Forelimb muscle (tissue), 1 donor: ENCODE measurements at regions not wholly inside any gene's neighbourhood (a gene's known extent, or its start where the extent isn't known, plus 50 kb on each side); places are given as distances from the start of the nearest gene placed in this dataset.

Experiments
- DNase-seq: peaks from one replicate; pipeline ENCODE4 v3.0.0-alpha.2; 2013; ENCODE audit warnings: low read depth

- DNase-seq = no peak
Measured at GRCh38 chrX:99717716-99718115, 692.4 kb downstream of the PCDH19 start.

- no peak for DNase-seq
Measured at GRCh38 chrX:99705701-99706100, 704.4 kb downstream of the PCDH19 start.

DNA sequence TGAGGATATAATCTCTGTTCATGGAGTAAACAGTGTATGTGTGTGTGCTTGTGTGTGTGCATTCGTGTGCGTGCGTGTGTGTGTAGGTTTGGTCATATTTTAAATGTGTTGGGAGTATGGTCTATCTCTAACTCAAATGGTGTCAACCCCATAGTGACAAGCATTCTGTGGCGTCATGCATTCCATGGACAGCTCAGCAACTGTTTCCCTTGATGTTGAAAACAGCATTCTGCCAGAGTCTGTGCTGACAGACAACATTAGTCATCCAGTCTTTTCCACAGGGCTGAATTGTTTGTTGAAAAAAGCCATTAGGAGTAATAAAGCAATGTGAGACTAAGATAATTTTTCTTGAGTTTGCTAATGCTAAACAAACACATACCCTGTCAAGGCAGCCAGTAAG lies 706.6 kb downstream of the PCDH19 start:
- DNase-seq = no peak

GRCh38 chrX:99698451-99698850 lies 711.6 kb downstream of the PCDH19 start:
- DNase-seq = no peak

- DNase-seq = no peak
Measured at GRCh38 chrX:99663136-99663535, 746.9 kb downstream of the PCDH19 start.

- DNase-seq = no peak
Measured at GRCh38 chrX:99654188-99654587, 755.9 kb downstream of the PCDH19 start.

GRCh38 chrX:99653352-99653751 lies 756.7 kb downstream of the PCDH19 start:
- DNase-seq = no peak

- DNase-seq = no peak
Measured at GRCh38 chrX:99613041-99613440, 797.0 kb downstream of the PCDH19 start.

GRCh38 chrX:99603091-99603814 lies 806.8 kb downstream of the PCDH19 start:
- DNase-seq = no peak

DNA sequence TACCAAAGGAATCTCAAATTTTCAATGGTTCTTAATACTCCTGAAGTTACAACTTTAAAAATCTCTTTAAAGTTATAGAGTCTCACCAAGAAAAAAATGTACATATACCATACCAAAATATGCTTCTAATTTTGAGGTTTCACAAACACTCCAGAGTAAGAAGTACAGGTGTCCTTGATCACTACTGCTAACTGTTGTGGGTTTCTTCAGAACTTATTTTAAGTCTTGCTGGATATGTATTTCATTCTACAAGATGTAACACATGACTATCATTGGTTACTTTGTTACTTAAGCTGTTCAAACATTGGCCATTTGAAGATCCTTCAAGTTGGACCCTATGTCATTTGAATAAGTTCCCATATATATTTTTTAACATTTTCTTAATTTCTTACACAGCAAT lies 808.0 kb downstream of the PCDH19 start:
- no peak for DNase-seq

DNA sequence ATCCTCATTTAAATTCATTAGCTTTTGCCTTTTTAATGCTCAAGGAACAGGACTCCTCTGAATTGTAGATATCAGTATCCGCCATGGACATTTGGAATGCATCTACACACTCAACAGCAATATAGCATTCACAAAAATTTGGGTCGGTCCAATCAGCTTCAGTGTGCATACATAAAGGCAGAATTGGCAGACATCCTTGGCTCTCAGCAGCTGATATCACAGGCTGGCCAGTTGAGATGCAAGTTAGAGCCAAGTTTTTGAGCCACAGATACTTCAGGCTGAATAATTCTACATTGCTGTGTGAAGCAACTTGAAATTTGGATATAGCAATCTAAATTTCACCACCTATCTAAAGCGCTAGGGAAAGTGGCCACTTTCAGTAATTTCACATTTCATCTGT lies 821.1 kb downstream of the PCDH19 start:
- DNase-seq = no peak

GRCh38 chrX:99572711-99573110 lies 837.4 kb downstream of the PCDH19 start:
- no peak for DNase-seq

- DNase-seq = no peak
Measured at GRCh38 chrX:99549381-99549780, 860.7 kb downstream of the PCDH19 start.

- no peak for DNase-seq
Measured at GRCh38 chrX:99522450-99522849, 887.6 kb downstream of the PCDH19 start.

DNA sequence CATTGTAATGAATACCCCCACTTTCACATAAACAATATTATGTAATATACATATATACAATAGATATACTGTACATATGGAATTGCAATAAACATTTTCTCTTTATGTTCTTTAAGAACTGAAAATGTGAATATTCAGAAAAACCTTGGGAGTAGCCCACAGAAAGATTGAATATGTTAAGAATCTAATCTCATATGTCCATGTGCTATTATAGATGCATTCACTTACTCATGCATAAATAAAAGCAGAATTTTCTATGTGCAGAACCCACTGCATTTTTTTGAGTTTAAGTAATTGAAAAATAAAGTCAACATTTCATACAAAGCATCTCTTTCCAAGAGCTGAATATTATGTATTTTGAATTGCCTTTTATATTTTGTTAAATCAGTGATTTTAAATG lies 902.3 kb downstream of the PCDH19 start:
- DNase-seq = no peak

- DNase-seq = no peak
Measured at GRCh38 chrX:99495453-99495852, 914.6 kb downstream of the PCDH19 start.

DNA sequence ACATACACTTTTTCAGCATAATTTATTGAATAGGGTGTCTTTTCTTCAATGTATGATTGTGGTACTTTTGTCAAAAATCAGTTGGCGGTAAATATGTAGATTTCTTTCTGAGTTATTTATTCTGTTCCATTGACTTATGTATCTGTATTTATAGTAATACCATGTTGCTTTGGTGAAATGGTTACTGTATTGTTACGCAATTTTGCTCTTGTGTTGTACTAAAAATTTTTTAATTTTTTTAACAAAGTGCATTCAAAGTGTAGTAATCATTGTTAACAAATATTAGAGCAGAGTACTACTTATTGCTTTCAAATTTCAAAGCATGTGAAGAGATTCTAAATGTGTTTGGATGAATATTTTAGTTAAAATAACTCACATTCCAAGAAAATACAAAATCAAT lies 915.4 kb downstream of the PCDH19 start:
- DNase-seq = no peak

- DNase-seq = no peak
Measured at GRCh38 chrX:99480728-99481127, 929.3 kb downstream of the PCDH19 start.

- no peak for DNase-seq
Measured at GRCh38 chrX:99469439-99469838, 940.6 kb downstream of the PCDH19 start.

DNA sequence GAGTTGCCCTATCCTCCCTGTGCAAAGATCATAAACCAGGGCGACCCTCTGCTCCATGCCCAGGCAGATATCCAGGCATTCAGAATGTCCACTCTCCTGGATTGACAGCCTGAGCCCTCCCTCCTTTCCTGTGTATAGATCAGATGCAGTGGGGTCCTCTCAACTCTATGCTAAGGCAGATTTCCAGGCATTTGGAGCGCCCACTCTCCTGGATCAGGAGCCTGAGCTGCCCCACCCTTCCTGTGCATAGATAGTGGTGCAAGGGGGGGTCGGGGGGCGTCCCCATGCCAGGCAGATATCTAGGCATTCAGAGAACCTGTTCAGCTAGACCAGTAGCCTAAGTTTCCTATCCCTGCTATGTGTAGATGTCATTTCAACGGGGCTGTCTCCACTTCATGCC lies 941.1 kb downstream of the PCDH19 start:
- DNase-seq = no peak

DNA sequence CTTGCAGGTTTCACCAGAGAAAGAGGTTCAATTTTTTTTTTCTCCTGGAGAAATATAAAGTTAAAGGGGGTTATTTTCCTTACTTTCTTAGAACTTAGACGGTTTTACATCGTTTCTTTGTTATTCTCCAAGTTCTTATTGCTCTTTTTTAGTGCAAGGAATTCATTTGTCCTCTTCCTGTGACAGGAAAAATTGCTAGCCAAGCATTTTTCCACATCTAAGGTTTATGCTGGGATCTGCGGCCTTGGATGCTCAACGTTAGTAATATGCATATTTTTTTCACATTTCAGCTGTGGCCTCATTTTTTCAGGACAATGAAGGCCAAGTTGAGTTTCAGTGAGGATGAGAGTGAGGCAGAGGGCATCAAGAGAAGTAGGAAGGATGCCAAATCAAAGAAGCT lies 948.9 kb downstream of the PCDH19 start:
- no peak for DNase-seq

- no peak for DNase-seq
Measured at GRCh38 chrX:99445336-99445735, 964.7 kb downstream of the PCDH19 start.

- DNase-seq = peak; percentile 11
Measured at GRCh38 chrX:99421796-99422195, 988.3 kb downstream of the PCDH19 start.

DNA sequence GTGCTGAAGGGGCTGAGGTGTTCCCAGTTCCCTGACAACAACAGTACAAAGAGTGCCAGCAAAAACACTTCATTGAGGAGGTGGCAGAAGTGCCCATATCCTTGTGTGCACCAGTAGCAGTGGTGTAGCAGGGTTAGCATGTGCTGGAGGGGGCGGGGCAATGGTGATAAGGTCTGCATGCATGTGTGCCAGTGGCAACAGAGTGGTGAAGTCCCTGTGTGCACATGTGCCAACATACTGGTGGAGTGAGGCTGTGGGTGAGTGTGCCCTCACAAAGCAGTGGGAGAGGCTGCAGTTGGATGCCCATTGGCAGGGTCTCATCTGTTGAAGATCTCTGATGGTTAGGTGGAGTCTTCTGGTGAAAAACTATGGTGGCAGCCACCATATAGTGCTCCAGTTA lies 994.6 kb downstream of the PCDH19 start:
- DNase-seq = no peak
